SK-N-DZ (cell line): ENCODE measurements at regions not wholly inside any gene's neighbourhood (a gene's known extent, or its start where the extent isn't known, plus 50 kb on each side); places are given as distances from the start of the nearest gene placed in this dataset.
A peak's percentile ranks its signal among the peaks of the same experiment; 100 is the strongest.
"Not testable (repeated sequence)": the region's sequence is repeated elsewhere in the genome, so short reads cannot be mapped to it uniquely, and the experiment has no call there.

Experiments
- DNase-seq: peaks from one replicate; pipeline ENCODE4 v3.0.0-alpha.2; 2015; ENCODE audit warnings: low spot score

DNA sequence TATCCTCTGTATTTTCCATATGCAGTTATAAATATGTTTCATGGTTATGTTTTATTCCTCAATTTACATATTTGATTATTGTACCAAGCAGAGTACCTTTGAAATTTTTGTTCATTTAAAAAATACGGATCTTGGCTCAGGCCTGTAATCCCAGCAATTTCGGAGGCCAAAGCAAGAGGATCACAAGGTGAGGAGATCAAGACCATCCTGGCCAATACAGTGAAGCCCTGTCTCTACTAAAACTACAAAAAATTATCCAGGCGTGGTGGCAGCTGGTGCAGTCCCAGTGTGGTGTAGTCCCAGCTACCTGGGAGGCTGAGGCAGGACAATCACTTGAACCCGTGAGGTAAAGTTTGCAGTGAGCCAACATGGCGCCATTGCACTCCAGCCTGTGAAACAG lies 251.2 kb upstream of the TPTE start:
- not testable (repeated sequence) for DNase-seq

DNA sequence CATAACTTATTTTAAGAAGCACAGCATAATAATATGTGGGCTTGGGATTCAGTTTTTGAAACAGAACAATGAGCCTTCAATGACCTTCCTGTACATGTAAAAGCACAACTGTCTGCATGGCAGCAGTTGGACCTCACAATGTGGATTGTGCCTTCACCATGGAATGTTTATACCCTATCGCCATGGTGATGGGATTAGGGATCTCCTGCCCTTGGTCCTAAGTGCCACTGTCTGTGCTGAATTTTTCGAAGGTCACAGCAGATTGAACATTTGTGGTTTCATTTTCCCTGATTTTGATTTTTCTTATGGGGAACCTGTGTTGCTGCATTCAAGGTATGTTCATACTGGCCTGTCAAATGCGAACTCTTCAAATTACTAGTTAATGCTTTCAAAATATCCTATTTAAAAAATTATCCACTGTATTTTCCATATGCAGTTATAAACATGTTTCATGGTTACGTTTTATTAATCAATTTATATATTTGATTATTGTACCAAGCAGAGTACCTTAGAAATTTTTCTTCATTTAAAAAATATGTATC lies 249.6 kb upstream of the TPTE start:
- peak; percentile 0 for DNase-seq

DNA sequence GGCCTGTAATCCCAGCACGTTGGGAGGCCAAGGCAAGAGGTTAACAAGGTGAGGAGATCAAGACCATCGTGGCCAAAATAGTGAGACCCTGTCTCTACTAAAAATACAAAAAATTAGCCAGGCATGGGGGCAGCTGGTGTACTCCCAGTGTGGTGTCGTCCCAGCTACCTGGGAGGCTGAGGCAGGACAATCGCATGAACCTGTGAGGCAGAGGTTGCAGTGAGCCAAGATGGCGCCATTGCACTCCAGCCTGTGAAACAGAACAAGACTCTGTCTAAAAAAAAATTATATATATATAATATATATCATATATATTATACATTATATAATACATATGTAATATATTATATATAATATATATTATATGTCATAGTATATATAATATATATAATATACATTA lies 249.2 kb upstream of the TPTE start:
- no peak for DNase-seq

DNA sequence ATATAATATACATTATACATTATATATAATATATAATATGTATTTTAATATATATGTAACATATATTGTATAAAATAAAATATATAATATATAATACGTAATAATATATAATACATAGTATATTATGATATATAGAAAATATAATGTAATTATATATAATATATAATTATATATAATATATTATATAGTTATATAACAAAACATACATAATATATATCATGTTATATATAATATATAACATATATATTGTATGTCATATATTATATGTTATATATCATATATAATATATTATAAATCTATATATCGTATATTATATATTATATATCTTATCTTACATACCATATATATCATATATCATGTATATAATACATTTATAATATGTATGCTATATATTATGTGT lies 248.2 kb upstream of the TPTE start:
- DNase-seq, result no peak

DNA sequence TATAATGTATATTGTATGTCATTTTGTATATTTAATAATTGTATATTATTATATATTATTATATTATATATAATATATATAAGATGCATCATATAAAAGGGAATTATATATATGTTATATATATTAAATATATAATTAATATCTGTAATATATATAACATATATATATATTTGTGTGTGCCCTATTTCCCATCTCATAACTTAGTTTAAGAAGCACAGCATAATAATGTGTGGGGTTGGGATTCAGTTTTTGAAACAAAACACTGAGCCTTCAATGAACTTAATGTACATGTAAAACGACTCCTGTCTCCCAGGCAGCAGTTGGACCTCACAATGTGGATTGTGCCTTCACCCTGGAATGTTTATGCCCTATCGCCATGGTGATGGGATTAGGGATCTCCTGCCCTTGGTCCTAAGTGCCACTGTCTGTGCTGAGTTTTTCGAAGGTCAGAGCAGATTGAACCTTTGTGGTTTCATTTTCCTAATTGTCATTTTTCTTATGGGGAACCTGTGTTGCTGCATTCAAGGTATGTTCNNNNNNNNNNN lies 247.5 kb upstream of the TPTE start:
- not testable (repeated sequence) for DNase-seq
